ENCODE measurements at regions not wholly inside any gene's neighbourhood (a gene's known extent, or its start where the extent isn't known, plus 50 kb on each side); places are given as distances from the start of the nearest gene placed in this dataset.

GRCh38 chr12:66859751-66860440 is 181.0 kb upstream of the GRIP1 start:
- Histone ChIP-seq H3K9me3 (no peaks in the 10 kb centered on the region), H3K4me3 (no peak overlapping the region), H3K4me1 (no peaks in the 10 kb centered on the region), H3K36me3 (no peaks in the 10 kb centered on the region), H3K27ac (no peak overlapping the region), H3K27me3 (no peaks in the 10 kb centered on the region)
- WGBS, 2 donors (ENCODE audit: low coverage in 1 of 2), result 75 to 91% methylated on average over 5 to 7 of the region's 7 CpGs
- TF ChIP-seq EP300 (IDR thresholded peaks at IDR 0.05; ENCODE audit: low read depth), result no peak
- no peak for TF ChIP-seq POLR2AphosphoS5 (IDR thresholded peaks at IDR 0.05)
- no peak for TF ChIP-seq POLR2A (IDR thresholded peaks at IDR 0.05)
- TF ChIP-seq, protein P1, sequence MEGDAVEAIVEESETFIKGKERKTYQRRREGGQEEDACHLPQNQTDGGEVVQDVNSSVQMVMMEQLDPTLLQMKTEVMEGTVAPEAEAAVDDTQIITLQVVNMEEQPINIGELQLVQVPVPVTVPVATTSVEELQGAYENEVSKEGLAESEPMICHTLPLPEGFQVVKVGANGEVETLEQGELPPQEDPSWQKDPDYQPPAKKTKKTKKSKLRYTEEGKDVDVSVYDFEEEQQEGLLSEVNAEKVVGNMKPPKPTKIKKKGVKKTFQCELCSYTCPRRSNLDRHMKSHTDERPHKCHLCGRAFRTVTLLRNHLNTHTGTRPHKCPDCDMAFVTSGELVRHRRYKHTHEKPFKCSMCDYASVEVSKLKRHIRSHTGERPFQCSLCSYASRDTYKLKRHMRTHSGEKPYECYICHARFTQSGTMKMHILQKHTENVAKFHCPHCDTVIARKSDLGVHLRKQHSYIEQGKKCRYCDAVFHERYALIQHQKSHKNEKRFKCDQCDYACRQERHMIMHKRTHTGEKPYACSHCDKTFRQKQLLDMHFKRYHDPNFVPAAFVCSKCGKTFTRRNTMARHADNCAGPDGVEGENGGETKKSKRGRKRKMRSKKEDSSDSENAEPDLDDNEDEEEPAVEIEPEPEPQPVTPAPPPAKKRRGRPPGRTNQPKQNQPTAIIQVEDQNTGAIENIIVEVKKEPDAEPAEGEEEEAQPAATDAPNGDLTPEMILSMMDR (IDR thresholded peaks at IDR 0.05), result no peak
- intact Hi-C loops (cut with DNase I; ENCODE audit: low total_unique reads), result no loop called here
- DNase-seq, result no peak
- in situ Hi-C loops (cut with MboI; ENCODE audit: low pct_ligation_motif_present in 1 of 4, low pct_unique_long_range_greater_than_20kb in 1 of 4, low sequenced_read_pairs in 3 of 4), result loop anchor here in 2 of 4 donors (25.0 kb wide), 2 partner anchors 173 to 598 kb away; partner anchors contain the start of gene GRIP1 (in 1 of the 2)

DNA sequence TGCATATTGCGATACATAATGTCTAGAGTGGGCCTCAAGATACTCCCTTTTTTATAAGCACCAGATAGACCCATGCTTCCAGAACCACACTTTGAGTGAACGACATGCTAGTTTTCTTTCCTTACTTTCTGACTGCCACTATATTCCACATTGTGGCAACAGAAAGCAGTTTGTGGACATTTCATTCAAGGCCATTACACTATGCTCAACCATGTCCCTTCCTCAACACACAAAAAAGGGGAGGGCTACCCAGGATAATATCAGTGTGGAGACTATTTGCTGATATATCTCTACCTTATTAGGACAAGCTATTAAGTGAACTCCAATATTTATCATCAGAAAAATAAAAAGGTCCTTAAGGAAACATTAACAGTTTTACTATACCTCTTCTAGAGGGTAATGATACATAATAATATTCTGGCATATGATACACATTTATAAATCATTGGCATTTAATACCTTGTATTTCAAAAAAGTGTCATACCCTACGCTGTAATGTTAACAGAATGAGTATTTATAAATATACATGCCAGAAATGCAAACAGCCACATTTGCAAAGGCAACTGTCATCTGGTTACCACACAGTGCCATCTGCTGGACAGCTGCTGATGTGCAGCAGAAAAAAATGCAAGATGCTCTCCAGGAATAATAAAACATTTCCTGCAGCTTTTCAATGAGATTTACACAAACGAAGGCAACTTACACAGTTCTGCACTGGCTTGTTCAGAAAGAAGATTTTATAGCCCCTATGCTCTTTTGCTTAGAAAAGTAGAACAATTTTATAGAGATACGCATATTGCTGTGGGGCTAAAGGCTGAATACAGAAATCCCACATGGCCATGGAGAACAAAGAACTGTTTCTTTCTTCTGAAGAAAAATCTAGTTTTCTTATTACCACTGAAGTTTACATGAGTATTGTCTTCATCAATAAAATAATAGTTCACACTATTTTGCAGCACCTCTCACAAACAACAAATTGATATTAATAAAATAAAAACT is 182.2 kb upstream of the GRIP1 start:
- TF ChIP-seq POLR2AphosphoS5 (IDR thresholded peaks at IDR 0.05), result no peak
- TF ChIP-seq EP300 (IDR thresholded peaks at IDR 0.05; ENCODE audit: low read depth), result no peak
- no peak for TF ChIP-seq POLR2A (IDR thresholded peaks at IDR 0.05)
- TF ChIP-seq, protein P1 (IDR thresholded peaks at IDR 0.05), result peak; percentile 64 to 91 (median 85)
- intact Hi-C loops (cut with DNase I; ENCODE audit: low total_unique reads), result no loop called here
- WGBS, 2 donors (ENCODE audit: low coverage in 1 of 2), result 35 to 41% methylated on average over 5 of the region's 5 CpGs

GRCh38 chr12:66862356-66862985 is 183.6 kb upstream of the GRIP1 start:
- H3K4me3 ChIP-seq, result no peak overlapping the region
- no peak overlapping the region for H3K27ac ChIP-seq
- TF ChIP-seq POLR2A (IDR thresholded peaks at IDR 0.05) (no peak), POLR2AphosphoS5 (IDR thresholded peaks at IDR 0.05) (no peak), EP300 (IDR thresholded peaks at IDR 0.05; ENCODE audit: low read depth) (no peak)
- TF ChIP-seq, protein P1 (IDR thresholded peaks at IDR 0.05), result no peak
- no peak for DNase-seq
- in situ Hi-C loops (cut with MboI; ENCODE audit: low pct_ligation_motif_present in 1 of 4, low pct_unique_long_range_greater_than_20kb in 1 of 4, low sequenced_read_pairs in 3 of 4), result loop anchor here in 2 of 4 donors (25.0 kb wide), 2 partner anchors 175 to 600 kb away; partner anchors contain the start of gene GRIP1 (in 1 of the 2)
- no peaks in the 10 kb centered on the region for H3K27me3 ChIP-seq
- 91 to 96% methylated on average over 1 to 3 of the region's 3 CpGs for WGBS, 2 donors (ENCODE audit: low coverage in 1 of 2)
- H3K36me3 ChIP-seq, result no peaks in the 10 kb centered on the region
- no peaks in the 10 kb centered on the region for H3K9me3 ChIP-seq
- intact Hi-C loops (cut with DNase I; ENCODE audit: low total_unique reads), result no loop called here
- H3K4me1 ChIP-seq, result no peaks in the 10 kb centered on the region

More for the DNA sequence above, 182.2 kb upstream of the GRIP1 start:
- DNase-seq, result peak; percentile 63
- no peaks in the 10 kb centered on the region for H3K4me1 ChIP-seq
- H3K27me3 ChIP-seq, result no peaks in the 10 kb centered on the region
- no peaks in the 10 kb centered on the region for H3K36me3 ChIP-seq
- H3K9me3 ChIP-seq, result no peaks in the 10 kb centered on the region
- no peak overlapping the region for H3K27ac ChIP-seq
- in situ Hi-C loops (cut with MboI; ENCODE audit: low pct_ligation_motif_present in 1 of 4, low pct_unique_long_range_greater_than_20kb in 1 of 4, low sequenced_read_pairs in 3 of 4), result loop anchor here in 2 of 4 donors (25.0 kb wide), 2 partner anchors 174 to 599 kb away; partner anchors contain the start of gene GRIP1 (in 1 of the 2)
- no peak overlapping the region for H3K4me3 ChIP-seq

All from transverse colon (tissue), 4 donors.